Activated CD4-positive, alpha-beta T cell treated with anti-CD3 and anti-CD28 coated beads for 24 hours (primary cell): ENCODE measurements at regions not wholly inside any gene's neighbourhood (a gene's known extent, or its start where the extent isn't known, plus 50 kb on each side); places are given as distances from the start of the nearest gene placed in this dataset.

Source experiments
- DNase-seq, 2 donors: peaks; one replicate each; pipeline ENCODE4 v3.0.0-alpha.2; 2020; ENCODE audit warnings: low read depth in 2 of 2

DNA sequence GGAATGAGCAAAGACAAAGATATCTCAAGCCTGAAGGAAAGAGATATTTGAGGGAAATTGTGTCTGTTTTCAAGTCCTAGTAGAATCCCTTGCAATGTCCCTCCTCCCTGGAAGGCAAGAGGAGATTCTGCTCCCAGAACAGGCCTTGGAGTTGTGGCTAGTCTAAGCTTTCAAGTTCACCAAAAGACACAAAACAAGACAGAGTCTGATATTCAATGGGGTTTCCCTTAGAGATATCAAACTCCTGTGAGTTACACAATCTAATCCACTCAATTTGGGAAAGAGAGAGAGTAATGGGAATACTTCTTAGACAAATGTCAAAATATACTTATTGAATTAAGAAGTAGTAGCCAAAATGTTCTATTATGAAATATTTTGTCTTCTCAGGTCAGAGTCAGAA, 162.8 kb upstream of the ADAMTS5 start:
- DNase-seq = no peak

DNA sequence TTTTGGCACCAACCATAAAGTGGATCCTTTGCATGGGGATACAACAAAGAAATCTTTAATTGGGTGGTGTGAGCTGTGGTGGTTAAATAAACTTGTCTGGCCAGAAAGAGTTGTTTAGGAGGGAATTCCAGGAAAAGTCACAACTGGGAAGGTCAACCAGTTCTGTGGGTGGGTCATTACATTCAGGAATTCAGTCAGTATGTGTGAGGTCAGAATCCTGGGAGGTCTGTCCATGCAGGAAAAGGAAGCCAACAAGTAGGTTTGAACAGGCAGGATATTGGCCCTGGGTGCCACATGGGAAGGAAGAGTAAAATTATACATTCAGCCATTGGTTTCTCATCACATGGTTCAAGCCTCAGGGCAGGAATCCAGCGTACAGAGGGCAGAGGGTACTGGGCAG, 162.3 kb upstream of the ADAMTS5 start:
- no peak for DNase-seq

DNA sequence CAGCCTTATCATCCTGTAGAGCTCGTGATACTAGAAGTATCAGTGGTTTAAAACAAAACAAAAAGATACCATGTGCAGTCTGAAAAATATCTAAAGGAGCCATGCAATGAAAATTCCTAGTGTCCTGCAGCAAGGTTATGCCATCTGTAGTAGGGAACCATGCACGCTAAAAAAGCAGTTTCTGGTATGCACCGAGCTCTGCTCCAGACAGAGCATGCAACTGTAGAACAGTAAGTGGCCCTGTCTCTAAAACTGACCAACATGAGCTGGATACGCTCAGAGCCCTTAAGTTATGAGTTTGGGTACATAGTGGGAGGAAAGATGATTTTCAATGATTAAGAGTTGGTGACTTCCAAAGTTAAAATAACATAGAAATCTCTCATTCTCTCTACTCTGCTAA, 159.3 kb upstream of the ADAMTS5 start:
- DNase-seq = no peak

- DNase-seq = no peak
These were observed 155.8 kb upstream of the ADAMTS5 start for GRCh38 chr21:27122686-27123085.

GRCh38 chr21:27114111-27114510, 147.2 kb upstream of the ADAMTS5 start:
- no peak for DNase-seq

DNA sequence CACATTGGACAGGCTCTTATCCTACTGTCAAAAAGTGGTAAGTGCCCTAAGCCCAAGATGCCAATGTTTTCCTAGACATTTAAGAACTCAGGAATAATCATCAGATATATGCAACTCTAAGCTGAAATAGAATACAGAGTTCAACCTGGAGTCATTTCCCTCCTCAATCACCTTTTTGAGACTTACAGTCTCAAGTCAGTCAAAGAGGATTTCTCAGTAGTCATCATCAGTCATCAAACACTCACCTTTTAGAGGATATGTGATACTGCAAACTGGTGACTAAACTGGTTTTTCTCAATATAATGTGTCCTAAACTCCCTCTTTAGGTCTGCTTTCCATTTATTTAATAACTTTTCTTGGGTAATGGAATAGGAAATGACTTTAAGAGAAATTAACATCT, 145.3 kb upstream of the ADAMTS5 start:
- no peak for DNase-seq

- DNase-seq = no peak
These were observed 144.1 kb upstream of the ADAMTS5 start for GRCh38 chr21:27110956-27111355.

- DNase-seq = no peak
These were observed 141.8 kb upstream of the ADAMTS5 start for GRCh38 chr21:27108701-27109100.

DNA sequence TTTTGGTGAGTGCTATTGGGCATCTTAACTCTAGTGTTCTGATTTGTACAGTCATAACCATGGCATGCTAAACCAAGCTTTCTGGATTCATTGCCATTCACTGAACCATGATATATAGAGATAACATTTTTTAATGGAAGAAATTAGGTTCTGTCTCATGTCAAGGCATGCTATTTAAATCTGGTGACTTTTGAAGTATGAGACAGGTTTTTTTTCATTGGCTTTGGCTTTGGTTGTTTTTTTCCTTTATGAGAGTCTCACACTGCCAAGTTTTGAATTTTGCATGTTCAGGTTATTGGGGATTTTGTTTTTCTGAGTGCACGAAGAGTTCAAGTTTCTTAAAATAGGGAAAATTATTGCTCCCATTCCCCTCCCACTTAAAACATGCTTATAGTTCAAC, 141.3 kb upstream of the ADAMTS5 start:
- no peak for DNase-seq

GRCh38 chr21:27104846-27105431, 138.1 kb upstream of the ADAMTS5 start:
- DNase-seq = no peak

- DNase-seq = no peak
These were observed 136.9 kb upstream of the ADAMTS5 start for GRCh38 chr21:27103768-27104167.

GRCh38 chr21:27101523-27101922, 134.6 kb upstream of the ADAMTS5 start:
- no peak for DNase-seq

DNA sequence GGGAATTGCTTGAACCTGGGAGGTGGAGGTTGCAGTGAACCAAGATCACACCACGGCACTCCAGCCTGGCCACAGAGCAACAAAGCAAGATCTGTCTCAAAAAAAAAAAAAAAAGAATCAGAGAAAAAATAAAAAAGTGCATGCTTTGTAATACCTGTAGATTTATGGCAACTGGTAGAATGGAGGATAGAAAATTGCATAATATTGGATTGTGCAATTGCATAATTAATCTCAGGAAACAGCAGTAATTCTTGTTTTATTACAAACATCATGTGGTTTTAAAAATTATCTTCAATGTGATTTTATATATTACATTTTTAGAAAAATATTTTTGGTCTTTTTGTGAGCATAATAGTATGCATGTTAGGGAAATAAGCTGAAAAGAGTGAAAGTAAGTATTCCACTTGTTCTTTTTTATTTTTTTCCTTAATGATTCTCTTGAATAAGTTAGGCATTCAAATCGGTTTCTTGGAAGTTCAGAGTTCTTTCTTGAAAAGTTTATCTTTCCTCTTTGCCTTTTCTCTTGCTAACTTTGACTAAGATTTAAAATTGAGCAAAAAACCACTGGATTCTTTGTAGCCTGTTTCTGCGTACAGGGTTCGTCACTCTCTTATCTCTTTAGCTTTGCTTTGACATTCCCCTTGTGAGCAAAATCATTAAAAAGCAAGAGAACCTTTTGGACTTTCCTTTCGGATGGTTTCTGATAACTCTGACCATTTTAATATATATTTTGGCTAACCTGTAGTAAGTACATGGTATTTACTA, 127.5 kb upstream of the ADAMTS5 start:
- DNase-seq = no peak

- DNase-seq = no peak
These were observed 119.7 kb upstream of the ADAMTS5 start for GRCh38 chr21:27086630-27087029.

- no peak for DNase-seq
These were observed 119.3 kb upstream of the ADAMTS5 start for GRCh38 chr21:27086186-27086585.

DNA sequence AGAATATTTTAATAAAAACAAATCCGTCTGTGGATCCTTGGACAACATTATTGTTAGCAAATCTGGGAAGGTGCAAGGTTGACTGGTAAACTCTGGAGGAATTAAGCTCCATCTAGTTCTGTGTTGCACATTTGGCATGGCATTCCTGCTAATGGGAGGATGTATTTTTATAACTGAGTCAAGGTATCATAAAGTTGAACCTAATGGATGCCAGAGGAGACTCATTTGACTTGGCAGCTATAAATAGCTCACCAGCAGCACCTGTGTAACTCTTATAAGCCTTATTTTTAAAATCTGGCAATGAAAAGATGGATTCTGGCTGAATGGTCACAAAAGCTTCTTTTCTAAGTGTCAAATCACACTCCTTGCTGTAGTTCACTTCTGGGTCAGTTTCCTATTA, 118.5 kb upstream of the ADAMTS5 start:
- no peak for DNase-seq

GRCh38 chr21:27083144-27083543, 116.3 kb upstream of the ADAMTS5 start:
- no peak for DNase-seq

GRCh38 chr21:27082431-27083010, 115.6 kb upstream of the ADAMTS5 start:
- no peak for DNase-seq

- DNase-seq = no peak
These were observed 112.8 kb upstream of the ADAMTS5 start for GRCh38 chr21:27079636-27080240.

- no peak for DNase-seq
These were observed 112.0 kb upstream of the ADAMTS5 start for GRCh38 chr21:27078915-27079314.

GRCh38 chr21:27077501-27077900, 110.6 kb upstream of the ADAMTS5 start:
- DNase-seq = no peak

- DNase-seq = no peak
These were observed 109.1 kb upstream of the ADAMTS5 start for GRCh38 chr21:27076025-27076424.
